Smooth muscle cell (in vitro differentiated cells): ENCODE measurements at regions not wholly inside any gene's neighbourhood (a gene's known extent, or its start where the extent isn't known, plus 50 kb on each side); places are given as distances from the start of the nearest gene placed in this dataset.

ENCODE experiments used
- DNase-seq: peaks from one replicate; lab custom pipeline; 2025; ENCODE audit not compliant: unreplicated experiment; lab: John Stamatoyannopoulos, UW
- H2AFZ ChIP-seq: fragments of 200-600 bp; sonication (generic); 2 replicates; pipeline ENCODE4 v1.6.0; 2016; ENCODE audit warnings: antibody characterized with exemption, low read depth, mild to moderate bottlenecking
- H3F3A ChIP-seq: fragments of 200-600 bp; sonication (generic); 2 replicates; pipeline ENCODE4 v1.6.0; 2017; ENCODE audit warnings: antibody characterized with exemption, low read depth
- H3K27ac ChIP-seq: fragments of 200-600 bp; sonication (generic); 2 replicates; pipeline ENCODE4 v1.5.1; 2016; ENCODE audit warnings: low read depth, mild to moderate bottlenecking
- H3K27me3 ChIP-seq: fragments of 200-600 bp; sonication (generic); 2 replicates; pipeline ENCODE4 v1.6.1; 2016; ENCODE audit warnings: low read depth, mild to moderate bottlenecking
- H3K36me3 ChIP-seq: fragments of 200-600 bp; sonication (generic); 2 replicates; pipeline ENCODE4 v1.5.1; 2016; ENCODE audit warnings: low read depth
- H3K4me1 ChIP-seq: fragments of 200-600 bp; sonication (generic); 2 replicates; pipeline ENCODE4 v1.5.1; 2016; ENCODE audit warnings: low read depth
- H3K4me2 ChIP-seq: fragments of 200-600 bp; sonication (generic); 2 replicates; pipeline ENCODE4 v1.6.0; 2016; ENCODE audit warnings: mild to moderate bottlenecking
- H3K4me3 ChIP-seq: fragments of 200-600 bp; sonication (generic); 2 replicates; pipeline ENCODE4 v1.5.1; 2016; ENCODE audit warnings: mild to moderate bottlenecking
- H3K79me2 ChIP-seq: fragments of 200-600 bp; sonication (generic); 2 replicates; pipeline ENCODE4 v1.6.0; 2016; ENCODE audit warnings: low read depth, mild to moderate bottlenecking
- H3K9ac ChIP-seq: fragments of 200-600 bp; sonication (generic); 2 replicates; pipeline ENCODE4 v1.6.0; 2016; ENCODE audit warnings: low read depth
- H3K9me3 ChIP-seq: fragments of 200-600 bp; sonication (generic); replicated peaks from 2 replicates; pipeline ENCODE4 v1.5.1; 2016; ENCODE audit warnings: low read depth
- H4K20me1 ChIP-seq: fragments of 200-600 bp; sonication (generic); 2 replicates; pipeline ENCODE4 v1.6.0; 2016; ENCODE audit warnings: low read depth
- CTCF ChIP-seq: fragments of 200-600 bp; sonication (generic); IDR thresholded peaks from 2 replicates; pipeline ENCODE4 v1.5.1; 2017; ENCODE audit warnings: borderline replicate concordance, mild to moderate bottlenecking, antibody characterized with exemption; ENCODE audit not compliant: insufficient read depth, poor library complexity, severe bottlenecking
- WGBS: methylation state at CpG from one replicate; pipeline ENCODE4 v1.1.7; 2016; ENCODE audit warnings: low lambda C conversion rate; 5-methylcytosine and 5-hydroxymethylcytosine counted together

GRCh38 chr18:76736309-76736708 is 86.0 kb upstream of the ZNF236 start:
- Histone ChIP-seq H3F3A (peaks cover 6% of the 10 kb centered on the region), H3K4me3 (no peak overlapping the region), H3K79me2 (no peaks in the 10 kb centered on the region), H3K4me2 (no peak overlapping the region), H3K9ac (no peak overlapping the region), H3K9me3 (no peaks in the 10 kb centered on the region), H2AFZ (no peak overlapping the region), H3K27me3 (no peaks in the 10 kb centered on the region), H3K27ac (no peak overlapping the region), H3K4me1 (no peaks in the 10 kb centered on the region), H3K36me3 (no peaks in the 10 kb centered on the region), H4K20me1 (no peaks in the 10 kb centered on the region)
- no peak for DNase-seq
- TF ChIP-seq CTCF, result no peak
- WGBS, result 95% methylated on average over 18 of the region's 18 CpGs

- Histone ChIP-seq H3F3A (no peaks in the 10 kb centered on the region), H3K27me3 (no peaks in the 10 kb centered on the region), H3K36me3 (no peaks in the 10 kb centered on the region), H3K4me3 (no peak overlapping the region), H3K4me1 (no peaks in the 10 kb centered on the region), H3K9ac (no peak overlapping the region), H3K79me2 (no peaks in the 10 kb centered on the region), H2AFZ (no peak overlapping the region), H3K4me2 (no peak overlapping the region), H4K20me1 (no peaks in the 10 kb centered on the region), H3K27ac (no peak overlapping the region), H3K9me3 (no peaks in the 10 kb centered on the region)
- no peak for TF ChIP-seq CTCF
- DNase-seq, result no peak
- 76% methylated on average over 2 of the region's 2 CpGs for WGBS
These were observed 91.5 kb upstream of the ZNF236 start for GRCh38 chr18:76730901-76731300.

- Histone ChIP-seq H3K4me1 (no peaks in the 10 kb centered on the region), H4K20me1 (no peaks in the 10 kb centered on the region), H3K4me2 (no peak overlapping the region), H3F3A (no peaks in the 10 kb centered on the region), H3K36me3 (no peaks in the 10 kb centered on the region), H2AFZ (no peak overlapping the region), H3K9ac (no peak overlapping the region), H3K9me3 (no peaks in the 10 kb centered on the region), H3K4me3 (no peak overlapping the region), H3K27me3 (no peaks in the 10 kb centered on the region), H3K27ac (no peak overlapping the region), H3K79me2 (no peaks in the 10 kb centered on the region)
- TF ChIP-seq CTCF, result no peak
- no peak for DNase-seq
- WGBS, result 59% methylated on average over 1 of the region's 1 CpG
These were observed 94.8 kb upstream of the ZNF236 start for GRCh38 chr18:76727589-76727988.

- no peaks in the 10 kb centered on the region for H3K27me3 ChIP-seq
- no peaks in the 10 kb centered on the region for H3K4me1 ChIP-seq
- WGBS, result 76% methylated on average over 2 of the region's 2 CpGs
- no peaks in the 10 kb centered on the region for H3K36me3 ChIP-seq
- DNase-seq, result no peak
- no peak overlapping the region for H2AFZ ChIP-seq
- no peak overlapping the region for H3K27ac ChIP-seq
- H3K79me2 ChIP-seq, result no peaks in the 10 kb centered on the region
- no peaks in the 10 kb centered on the region for H3F3A ChIP-seq
- no peak overlapping the region for H3K4me2 ChIP-seq
- no peaks in the 10 kb centered on the region for H3K9me3 ChIP-seq
- H3K9ac ChIP-seq, result no peak overlapping the region
- H3K4me3 ChIP-seq, result no peak overlapping the region
- no peaks in the 10 kb centered on the region for H4K20me1 ChIP-seq
- no peak for TF ChIP-seq CTCF
These were observed 96.9 kb upstream of the ZNF236 start for GRCh38 chr18:76725445-76725844.
